ENCODE measurements at regions not wholly inside any gene's neighbourhood (a gene's known extent, or its start where the extent isn't known, plus 50 kb on each side); places are given as distances from the start of the nearest gene placed in this dataset.

DNA sequence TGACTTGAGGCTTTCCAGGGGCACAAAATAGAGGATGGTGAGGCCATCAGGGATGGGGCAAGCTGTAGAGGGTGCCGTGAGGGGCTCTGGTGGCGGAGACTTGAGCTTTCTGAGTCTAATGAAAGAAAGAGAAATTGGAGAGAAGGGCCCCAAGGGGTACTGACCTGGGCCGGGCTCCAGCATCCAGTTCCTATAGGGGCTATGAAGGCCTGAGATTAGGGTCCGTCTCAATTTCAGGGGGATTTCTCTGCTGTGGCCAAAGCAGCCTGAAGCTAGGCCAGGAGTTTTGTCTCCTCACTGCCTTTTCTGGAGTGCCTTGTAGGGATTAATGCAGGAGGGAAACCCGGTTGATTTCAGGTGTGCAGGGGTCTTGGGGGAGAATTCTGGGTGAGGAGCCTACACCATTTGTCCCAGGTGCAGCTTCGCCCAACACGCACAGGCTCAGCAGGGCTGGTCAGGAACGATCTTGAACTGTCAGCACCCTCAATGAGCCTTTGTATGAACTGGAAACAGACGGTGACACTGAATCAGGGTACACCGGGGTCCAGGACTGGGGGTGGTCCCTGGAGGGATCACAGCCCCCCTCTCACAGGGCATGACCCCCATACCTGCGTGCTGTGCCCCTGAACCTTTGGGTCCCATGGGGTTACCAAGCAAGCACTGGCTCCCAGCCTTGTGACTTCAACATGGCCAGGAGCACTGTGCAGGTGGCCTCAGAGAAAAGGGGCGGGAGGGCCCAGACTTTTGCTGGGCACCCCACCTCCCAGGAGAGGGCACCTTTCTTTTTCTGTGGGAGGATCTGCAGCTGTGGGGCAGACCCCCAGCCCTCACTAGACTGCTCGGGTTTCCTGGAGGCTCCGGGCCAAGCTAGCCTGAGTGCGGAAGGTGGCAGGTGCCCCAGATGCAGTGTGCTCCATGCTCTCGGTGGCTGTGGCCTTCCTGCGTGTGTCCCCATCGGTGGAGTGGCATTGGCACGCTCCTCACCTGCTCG lies 122.9 kb upstream of the RET start:
- no peaks in the 10 kb centered on the region for H3K9me3 Mint-ChIP-seq
- no peaks in the 10 kb centered on the region for H3K36me3 Mint-ChIP-seq (ENCODE audit: low read depth)
- H3K4me3 Mint-ChIP-seq: no peak overlapping the region
- H3K4me1 Mint-ChIP-seq (ENCODE audit: low read depth): no peaks in the 10 kb centered on the region
- DNase-seq: no peak
- no peak overlapping the region for H3K27ac Mint-ChIP-seq
- H3K27me3 Mint-ChIP-seq (ENCODE audit: insufficient read depth): peaks cover 41% of the 10 kb centered on the region
- TF ChIP-seq, protein P1, sequence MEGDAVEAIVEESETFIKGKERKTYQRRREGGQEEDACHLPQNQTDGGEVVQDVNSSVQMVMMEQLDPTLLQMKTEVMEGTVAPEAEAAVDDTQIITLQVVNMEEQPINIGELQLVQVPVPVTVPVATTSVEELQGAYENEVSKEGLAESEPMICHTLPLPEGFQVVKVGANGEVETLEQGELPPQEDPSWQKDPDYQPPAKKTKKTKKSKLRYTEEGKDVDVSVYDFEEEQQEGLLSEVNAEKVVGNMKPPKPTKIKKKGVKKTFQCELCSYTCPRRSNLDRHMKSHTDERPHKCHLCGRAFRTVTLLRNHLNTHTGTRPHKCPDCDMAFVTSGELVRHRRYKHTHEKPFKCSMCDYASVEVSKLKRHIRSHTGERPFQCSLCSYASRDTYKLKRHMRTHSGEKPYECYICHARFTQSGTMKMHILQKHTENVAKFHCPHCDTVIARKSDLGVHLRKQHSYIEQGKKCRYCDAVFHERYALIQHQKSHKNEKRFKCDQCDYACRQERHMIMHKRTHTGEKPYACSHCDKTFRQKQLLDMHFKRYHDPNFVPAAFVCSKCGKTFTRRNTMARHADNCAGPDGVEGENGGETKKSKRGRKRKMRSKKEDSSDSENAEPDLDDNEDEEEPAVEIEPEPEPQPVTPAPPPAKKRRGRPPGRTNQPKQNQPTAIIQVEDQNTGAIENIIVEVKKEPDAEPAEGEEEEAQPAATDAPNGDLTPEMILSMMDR (IDR thresholded peaks at IDR 0.05): no peak

DNA sequence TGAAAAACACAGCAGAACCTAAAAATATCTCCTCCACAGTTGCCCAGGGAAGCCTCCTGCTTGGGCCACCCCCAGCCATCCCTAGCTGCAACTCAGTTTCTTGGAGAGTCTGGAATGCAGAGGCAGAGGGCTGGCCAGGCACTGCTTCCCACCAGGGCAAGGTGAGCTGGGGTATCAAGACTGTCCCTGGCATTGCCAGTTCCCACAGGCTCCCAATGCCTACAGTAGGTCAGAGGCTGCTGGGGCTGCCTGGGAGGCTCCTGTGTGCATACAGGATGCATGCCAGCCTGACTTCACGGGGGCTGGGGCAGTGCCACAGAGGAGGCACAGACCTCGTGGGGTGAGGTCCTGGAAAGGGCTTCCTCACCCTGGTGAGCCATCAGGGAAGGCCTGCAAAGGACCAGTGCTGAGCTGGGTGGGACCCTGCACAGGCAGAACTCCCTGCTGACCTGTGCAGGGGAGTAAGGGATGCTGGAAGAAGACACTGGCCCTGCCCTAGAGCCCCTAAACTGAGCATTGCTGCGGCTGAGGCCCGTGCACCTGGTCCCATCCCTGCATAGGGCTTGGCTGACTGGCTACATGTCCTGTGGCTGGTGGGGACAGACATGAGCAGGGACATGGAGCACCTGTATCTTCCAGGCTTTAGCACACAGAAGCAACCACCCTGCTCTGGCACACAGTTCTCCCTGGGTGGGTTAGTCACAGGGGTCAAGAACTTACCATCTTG lies 121.9 kb upstream of the RET start:
- H3K4me3 Mint-ChIP-seq: no peak overlapping the region
- H3K27ac Mint-ChIP-seq: no peak overlapping the region
- TF ChIP-seq, protein P1 (IDR thresholded peaks at IDR 0.05): no peak
- H3K27me3 Mint-ChIP-seq (ENCODE audit: insufficient read depth): peaks cover 39% of the 10 kb centered on the region
- no peaks in the 10 kb centered on the region for H3K9me3 Mint-ChIP-seq
- no peak for DNase-seq
- H3K4me1 Mint-ChIP-seq (ENCODE audit: low read depth): no peaks in the 10 kb centered on the region
- H3K36me3 Mint-ChIP-seq (ENCODE audit: low read depth): no peaks in the 10 kb centered on the region

DNA sequence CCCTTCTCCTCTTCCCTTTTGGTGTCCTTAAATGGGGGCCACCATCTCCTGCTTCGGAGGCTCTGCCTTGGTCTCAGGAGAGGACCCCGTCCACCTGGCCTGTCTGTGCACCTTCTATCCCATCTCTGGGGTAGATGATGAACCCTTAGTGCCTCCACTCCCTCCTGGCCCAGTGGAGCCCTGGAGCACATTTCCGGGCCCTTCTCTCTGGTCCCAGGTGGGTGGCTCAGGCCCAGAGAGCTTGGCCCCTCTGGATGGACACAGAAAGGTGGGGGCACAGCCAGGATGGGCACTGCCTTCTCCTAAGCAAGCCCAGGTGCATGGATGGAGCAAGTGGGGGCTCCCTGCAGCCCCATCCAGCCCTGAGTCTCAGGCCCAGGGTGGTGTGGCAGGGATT lies 121.4 kb upstream of the RET start:
- no peak for DNase-seq
- TF ChIP-seq, protein P1 (IDR thresholded peaks at IDR 0.05): no peak
- Mint-ChIP-seq H3K4me3 (no peak overlapping the region), H3K27me3 (ENCODE audit: insufficient read depth) (peaks cover 39% of the 10 kb centered on the region), H3K27ac (no peak overlapping the region), H3K36me3 (ENCODE audit: low read depth) (no peaks in the 10 kb centered on the region), H3K9me3 (no peaks in the 10 kb centered on the region), H3K4me1 (ENCODE audit: low read depth) (peaks cover 5% of the 10 kb centered on the region)

DNA sequence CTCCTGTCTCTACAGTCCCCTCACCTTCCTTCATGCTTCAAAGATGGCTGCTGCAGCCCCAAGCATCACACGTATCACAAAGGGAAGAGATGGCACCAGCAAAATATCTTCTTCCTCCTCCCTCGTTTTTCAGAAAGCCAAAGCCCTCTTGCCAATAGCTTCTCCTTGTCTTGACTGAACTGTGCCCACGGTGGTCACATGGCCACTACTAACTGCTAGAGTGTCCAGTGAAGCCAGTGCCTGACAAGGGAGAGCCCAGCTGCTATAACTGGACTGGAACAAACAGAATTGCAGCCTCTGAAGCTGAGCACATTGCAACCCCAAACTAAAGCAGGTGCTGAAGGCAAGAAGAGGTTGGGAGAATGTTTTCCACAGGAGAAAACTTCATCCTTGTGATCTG lies 120.8 kb upstream of the RET start:
- TF ChIP-seq, protein P1 (IDR thresholded peaks at IDR 0.05): no peak

DNA sequence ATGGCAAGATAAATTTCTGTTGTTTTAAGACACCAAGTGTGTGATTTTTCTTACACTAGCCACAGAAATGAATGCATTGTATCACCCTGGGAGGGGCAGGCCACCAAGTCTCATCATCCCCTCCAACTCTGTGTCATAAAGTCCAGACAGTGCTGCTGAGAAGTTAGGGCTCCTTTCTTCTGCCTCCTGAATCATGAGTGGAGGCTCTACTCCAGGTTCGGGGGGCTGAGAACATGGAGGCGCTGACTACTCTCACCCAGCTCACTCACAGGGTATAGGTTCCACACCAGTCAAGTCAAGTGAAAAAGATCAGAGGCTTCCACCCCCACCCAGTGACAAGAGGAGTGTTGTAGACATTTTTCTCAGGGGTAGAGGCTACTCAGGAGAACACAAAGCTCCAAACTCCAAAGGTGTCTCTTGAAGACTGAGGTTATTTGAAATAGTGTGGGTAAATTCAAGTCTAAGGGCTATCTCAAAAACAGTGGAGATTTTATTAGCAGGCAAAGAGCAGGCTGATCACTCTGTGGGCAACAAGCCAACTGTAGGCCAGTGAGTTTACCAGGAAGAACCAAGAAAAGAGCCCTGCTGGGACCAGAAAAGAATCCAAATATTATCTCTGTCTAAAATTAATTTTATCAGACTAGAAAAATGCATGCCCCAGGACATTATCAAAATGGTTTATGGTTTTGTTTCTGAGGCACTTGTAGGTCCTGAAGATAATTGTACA lies 118.6 kb upstream of the RET start:
- TF ChIP-seq, protein P1 (IDR thresholded peaks at IDR 0.05): no peak
- Mint-ChIP-seq H3K27me3 (ENCODE audit: insufficient read depth) (peaks cover 32% of the 10 kb centered on the region), H3K4me3 (no peak overlapping the region), H3K27ac (no peak overlapping the region), H3K36me3 (ENCODE audit: low read depth) (no peaks in the 10 kb centered on the region), H3K9me3 (no peaks in the 10 kb centered on the region), H3K4me1 (ENCODE audit: low read depth) (peaks cover 11% of the 10 kb centered on the region)
- DNase-seq: no peak

More for the DNA sequence above, 120.8 kb upstream of the RET start:
- Mint-ChIP-seq H3K27me3 (ENCODE audit: insufficient read depth) (peaks cover 35% of the 10 kb centered on the region), H3K4me1 (ENCODE audit: low read depth) (peaks cover 11% of the 10 kb centered on the region), H3K27ac (no peak overlapping the region), H3K9me3 (no peaks in the 10 kb centered on the region), H3K4me3 (no peak overlapping the region), H3K36me3 (ENCODE audit: low read depth) (no peaks in the 10 kb centered on the region)
- no peak for DNase-seq
